AG10803 (cell line): ENCODE measurements at regions not wholly inside any gene's neighbourhood (a gene's known extent, or its start where the extent isn't known, plus 50 kb on each side); places are given as distances from the start of the nearest gene placed in this dataset.

Experiments used
- DNase-seq: peaks from one replicate; pipeline ENCODE4 v3.0.0; 2010; ENCODE audit warnings: low read depth
- H3K4me3 ChIP-seq: 2 replicates; pipeline ENCODE4 v1.5.1; 2011; ENCODE audit warnings: mild to moderate bottlenecking, low read length, control low read depth
- CTCF ChIP-seq: conservative IDR thresholded peaks from 2 replicates; pipeline ENCODE4 v1.5.1; 2011; ENCODE audit warnings: mild to moderate bottlenecking, low read length, control low read depth, inconsistent platforms

- DNase-seq, result no peak
- H3K4me3 ChIP-seq, result no peak overlapping the region
- TF ChIP-seq CTCF, result no peak
These were observed 144.4 kb upstream of the CST7 start for GRCh38 chr20:24804481-24805206.

GRCh38 chr20:24805456-24806238 lies 143.4 kb upstream of the CST7 start:
- TF ChIP-seq CTCF, result no peak
- DNase-seq, result no peak

GRCh38 chr20:24806705-24807676 lies 142.1 kb upstream of the CST7 start:
- H3K4me3 ChIP-seq, result no peak overlapping the region
- no peak for DNase-seq
- TF ChIP-seq CTCF, result no peak

More at GRCh38 chr20:24805456-24806238, 143.4 kb upstream of the CST7 start:
- no peak overlapping the region for H3K4me3 ChIP-seq

- no peak for TF ChIP-seq CTCF
- H3K4me3 ChIP-seq, result no peak overlapping the region
- no peak for DNase-seq
These were observed 140.5 kb upstream of the CST7 start for GRCh38 chr20:24808616-24809015.

GRCh38 chr20:24809606-24810005 lies 139.5 kb upstream of the CST7 start:
- TF ChIP-seq CTCF, result no peak
- no peak overlapping the region for H3K4me3 ChIP-seq
- DNase-seq, result no peak

GRCh38 chr20:24810676-24811407 lies 138.2 kb upstream of the CST7 start:
- no peak for TF ChIP-seq CTCF
- DNase-seq, result peak; percentile 10
- no peak overlapping the region for H3K4me3 ChIP-seq
